ENCODE measurements at regions not wholly inside any gene's neighbourhood (a gene's known extent, or its start where the extent isn't known, plus 50 kb on each side); places are given as distances from the start of the nearest gene placed in this dataset.

DNA sequence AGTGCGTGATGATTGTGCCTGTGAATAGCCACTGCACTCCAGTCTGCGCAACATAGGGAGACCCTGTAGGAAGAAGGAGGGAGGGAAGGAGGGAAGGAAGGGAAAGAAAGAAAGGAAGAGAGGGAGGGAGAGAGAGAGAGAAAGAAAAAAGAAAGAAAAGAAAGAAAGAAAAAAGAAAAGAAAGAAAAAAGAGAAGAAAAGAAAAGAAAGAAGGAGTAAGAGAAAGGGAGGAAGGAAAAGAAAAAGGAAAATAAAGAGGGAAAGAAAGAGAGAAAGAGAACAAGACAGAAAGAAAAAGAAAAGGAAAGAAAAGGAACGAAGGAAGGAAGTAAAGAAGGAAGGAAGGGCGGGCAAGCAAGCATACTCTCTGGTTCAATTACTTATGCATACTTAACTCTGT, 112.9 kb upstream of the ANK3 start:
- Histone ChIP-seq H3K9me3 (ENCODE audit: control insufficient read depth in 4 of 4, low read length in 3 of 4) (no peaks in the 10 kb centered on the region), H3K36me3 (ENCODE audit: control insufficient read depth in 4 of 4, insufficient read depth in 3 of 4, low read depth in 1 of 4, low read length in 3 of 4) (no peaks in the 10 kb centered on the region), H3K4me3 (ENCODE audit: low read depth in 1 of 3, low read length in 3 of 3) (no peak overlapping the region), H3K9ac (ENCODE audit: low read depth in 1 of 2, low read length in 2 of 2) (no peak overlapping the region), H3K27ac (ENCODE audit: low read depth in 1 of 2, low read length in 2 of 2) (no peak overlapping the region), H3K4me1 (ENCODE audit: control insufficient read depth in 4 of 4, insufficient read depth in 4 of 4, low read length in 3 of 4) (no peaks in the 10 kb centered on the region), H3K27me3 (ENCODE audit: control insufficient read depth in 4 of 4, insufficient read depth in 4 of 4, low read length in 3 of 4) (no peaks in the 10 kb centered on the region)
- DNase-seq (ENCODE audit: low spot score): no peak
- TF ChIP-seq HNF4G (IDR thresholded peaks at IDR 0.05): no peak
- TF ChIP-seq TAF1 (conservative IDR thresholded peaks at IDR 0.05): no peak
- TF ChIP-seq RAD21 (IDR thresholded peaks at IDR 0.05): no peak
- WGBS: 93% methylated on average over 4 of the region's 4 CpGs

DNA sequence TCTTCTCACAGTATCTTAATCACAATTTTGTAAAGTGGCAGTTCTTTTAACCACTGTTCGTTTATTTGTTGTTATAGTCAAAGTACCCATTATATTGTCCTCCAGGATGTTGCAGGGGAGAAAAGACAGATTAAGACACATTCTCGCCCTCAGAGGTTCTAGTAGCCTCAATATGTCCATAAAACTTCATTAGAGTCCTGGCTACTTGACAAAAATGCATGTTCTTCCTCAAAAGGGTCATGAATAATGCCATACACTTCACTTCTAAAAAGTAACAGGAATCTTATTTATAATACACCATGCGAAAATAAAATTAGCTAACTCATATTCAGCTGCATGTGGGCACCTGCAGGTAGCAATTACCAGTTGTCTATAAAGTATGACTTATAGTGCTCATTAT, 109.3 kb upstream of the ANK3 start:
- WGBS: 89% methylated on average over 3 of the region's 3 CpGs
- TF ChIP-seq HNF4A (conservative IDR thresholded peaks at IDR 0.05) (no peak), ZBTB33 (IDR thresholded peaks at IDR 0.05) (no peak), MAX (IDR thresholded peaks at IDR 0.05) (no peak), YY1 (IDR thresholded peaks at IDR 0.05) (no peak)
- Histone ChIP-seq H3K36me3 (ENCODE audit: control insufficient read depth in 4 of 4, insufficient read depth in 3 of 4, low read depth in 1 of 4, low read length in 3 of 4) (no peaks in the 10 kb centered on the region), H3K9me3 (ENCODE audit: control insufficient read depth in 4 of 4, low read length in 3 of 4) (no peaks in the 10 kb centered on the region), H3K27ac (ENCODE audit: low read depth in 1 of 2, low read length in 2 of 2) (no peak overlapping the region), H3K4me3 (ENCODE audit: low read depth in 1 of 3, low read length in 3 of 3) (no peak overlapping the region), H3K9ac (ENCODE audit: low read depth in 1 of 2, low read length in 2 of 2) (no peak overlapping the region), H3K27me3 (ENCODE audit: control insufficient read depth in 4 of 4, insufficient read depth in 4 of 4, low read length in 3 of 4) (no peaks in the 10 kb centered on the region), H3K4me1 (ENCODE audit: control insufficient read depth in 4 of 4, insufficient read depth in 4 of 4, low read length in 3 of 4) (no peaks in the 10 kb centered on the region)
- DNase-seq (ENCODE audit: low spot score): no peak

DNA sequence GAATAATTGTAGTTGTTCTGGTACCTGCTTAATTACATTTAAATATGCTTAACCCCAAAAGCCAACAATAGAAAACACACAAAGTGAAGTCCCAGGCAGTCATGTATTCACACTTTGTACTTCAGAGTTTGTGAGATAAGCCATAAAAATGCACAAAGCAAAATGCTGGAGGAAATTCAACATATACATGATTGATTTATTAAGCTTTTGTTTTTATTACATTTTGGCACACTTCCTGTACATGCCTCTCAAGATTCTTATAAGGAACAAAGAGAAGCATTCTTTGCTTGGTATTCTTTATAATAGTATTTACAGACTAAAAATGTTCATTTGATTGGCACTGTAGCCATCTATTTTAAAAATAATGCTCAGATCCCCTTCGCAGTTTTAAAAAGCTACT, 107.7 kb upstream of the ANK3 start:
- DNase-seq (ENCODE audit: low spot score): no peak
- 71% methylated on average over 1 of the region's 1 CpG for WGBS

More for the DNA sequence above, 107.7 kb upstream of the ANK3 start:
- Histone ChIP-seq H3K36me3 (ENCODE audit: control insufficient read depth in 4 of 4, insufficient read depth in 3 of 4, low read depth in 1 of 4, low read length in 3 of 4) (no peaks in the 10 kb centered on the region), H3K9me3 (ENCODE audit: control insufficient read depth in 4 of 4, low read length in 3 of 4) (no peaks in the 10 kb centered on the region), H3K4me3 (ENCODE audit: low read depth in 1 of 3, low read length in 3 of 3) (no peak overlapping the region), H3K27ac (ENCODE audit: low read depth in 1 of 2, low read length in 2 of 2) (no peak overlapping the region), H3K27me3 (ENCODE audit: control insufficient read depth in 4 of 4, insufficient read depth in 4 of 4, low read length in 3 of 4) (no peaks in the 10 kb centered on the region), H3K9ac (ENCODE audit: low read depth in 1 of 2, low read length in 2 of 2) (no peak overlapping the region), H3K4me1 (ENCODE audit: control insufficient read depth in 4 of 4, insufficient read depth in 4 of 4, low read length in 3 of 4) (no peaks in the 10 kb centered on the region)
- no peak for TF ChIP-seq CTCF (IDR thresholded peaks at IDR 0.05; ENCODE audit: low read depth, low read length, missing input control)
- TF ChIP-seq MAX (IDR thresholded peaks at IDR 0.05): no peak
- TF ChIP-seq TAF1 (conservative IDR thresholded peaks at IDR 0.05): no peak
- TF ChIP-seq ZBTB33 (IDR thresholded peaks at IDR 0.05): no peak
- TF ChIP-seq YY1 (IDR thresholded peaks at IDR 0.05): no peak
- TF ChIP-seq, protein P1, sequence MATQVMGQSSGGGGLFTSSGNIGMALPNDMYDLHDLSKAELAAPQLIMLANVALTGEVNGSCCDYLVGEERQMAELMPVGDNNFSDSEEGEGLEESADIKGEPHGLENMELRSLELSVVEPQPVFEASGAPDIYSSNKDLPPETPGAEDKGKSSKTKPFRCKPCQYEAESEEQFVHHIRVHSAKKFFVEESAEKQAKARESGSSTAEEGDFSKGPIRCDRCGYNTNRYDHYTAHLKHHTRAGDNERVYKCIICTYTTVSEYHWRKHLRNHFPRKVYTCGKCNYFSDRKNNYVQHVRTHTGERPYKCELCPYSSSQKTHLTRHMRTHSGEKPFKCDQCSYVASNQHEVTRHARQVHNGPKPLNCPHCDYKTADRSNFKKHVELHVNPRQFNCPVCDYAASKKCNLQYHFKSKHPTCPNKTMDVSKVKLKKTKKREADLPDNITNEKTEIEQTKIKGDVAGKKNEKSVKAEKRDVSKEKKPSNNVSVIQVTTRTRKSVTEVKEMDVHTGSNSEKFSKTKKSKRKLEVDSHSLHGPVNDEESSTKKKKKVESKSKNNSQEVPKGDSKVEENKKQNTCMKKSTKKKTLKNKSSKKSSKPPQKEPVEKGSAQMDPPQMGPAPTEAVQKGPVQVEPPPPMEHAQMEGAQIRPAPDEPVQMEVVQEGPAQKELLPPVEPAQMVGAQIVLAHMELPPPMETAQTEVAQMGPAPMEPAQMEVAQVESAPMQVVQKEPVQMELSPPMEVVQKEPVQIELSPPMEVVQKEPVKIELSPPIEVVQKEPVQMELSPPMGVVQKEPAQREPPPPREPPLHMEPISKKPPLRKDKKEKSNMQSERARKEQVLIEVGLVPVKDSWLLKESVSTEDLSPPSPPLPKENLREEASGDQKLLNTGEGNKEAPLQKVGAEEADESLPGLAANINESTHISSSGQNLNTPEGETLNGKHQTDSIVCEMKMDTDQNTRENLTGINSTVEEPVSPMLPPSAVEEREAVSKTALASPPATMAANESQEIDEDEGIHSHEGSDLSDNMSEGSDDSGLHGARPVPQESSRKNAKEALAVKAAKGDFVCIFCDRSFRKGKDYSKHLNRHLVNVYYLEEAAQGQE (IDR thresholded peaks at IDR 0.05): no peak
- no peak for TF ChIP-seq FOXA2 (IDR thresholded peaks at IDR 0.05)
- TF ChIP-seq HNF4G (IDR thresholded peaks at IDR 0.05): no peak
- no peak for TF ChIP-seq FOXA1 (IDR thresholded peaks at IDR 0.05)

Measured in liver (tissue), 8 donors.